GM18861 (cell line): ENCODE measurements at regions not wholly inside any gene's neighbourhood (a gene's known extent, or its start where the extent isn't known, plus 50 kb on each side); places are given as distances from the start of the nearest gene placed in this dataset.
"Not testable (repeated sequence)": the region's sequence is repeated elsewhere in the genome, so short reads cannot be mapped to it uniquely, and the experiment has no call there.

Source experiments
- ATAC-seq: cut with Tn5 transposase; IDR thresholded peaks from one replicate; pipeline ENCODE4 v1.9.1; 2021; ENCODE audit not compliant: unreplicated experiment

DNA sequence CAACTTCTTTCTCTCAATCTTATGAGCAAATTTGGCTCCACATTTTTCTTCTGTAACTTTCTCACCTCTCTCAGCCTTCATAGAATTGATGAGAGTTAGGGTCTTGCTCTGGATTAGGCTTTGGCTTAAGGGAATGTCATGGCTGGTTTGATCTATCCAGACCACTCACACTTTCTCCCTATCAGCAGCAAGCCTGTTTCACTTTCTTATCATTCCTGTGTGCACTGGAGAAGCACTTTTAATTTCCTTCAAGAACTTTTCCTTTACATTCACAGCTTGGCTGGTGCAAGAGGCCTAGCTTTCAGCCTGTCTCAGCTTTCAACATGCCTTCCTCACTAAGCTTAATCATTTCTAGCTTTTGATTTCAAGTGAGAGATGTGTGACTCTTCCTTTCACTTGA lies 134.5 kb upstream of the FZD8 start:
- ATAC-seq, result not testable (repeated sequence)

DNA sequence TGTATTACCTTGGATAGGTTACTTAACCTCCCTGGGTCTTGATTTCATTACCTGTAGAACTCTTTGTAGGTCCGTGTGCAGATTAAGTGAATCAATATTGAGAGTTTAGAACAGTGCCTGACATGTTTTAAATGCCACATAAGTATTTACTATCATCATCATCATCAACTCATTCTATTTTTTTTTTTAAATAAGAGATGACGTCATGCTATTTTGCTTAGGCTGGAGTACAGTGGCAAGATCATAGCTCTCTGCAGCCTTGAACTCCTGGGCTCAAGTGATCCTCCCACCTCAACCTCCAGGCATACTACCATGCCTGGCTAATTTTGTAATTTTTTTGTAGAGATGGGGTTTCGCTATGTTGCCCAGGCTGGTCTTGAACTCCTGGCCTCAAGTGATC lies 132.0 kb upstream of the FZD8 start:
- ATAC-seq, result no peak

DNA sequence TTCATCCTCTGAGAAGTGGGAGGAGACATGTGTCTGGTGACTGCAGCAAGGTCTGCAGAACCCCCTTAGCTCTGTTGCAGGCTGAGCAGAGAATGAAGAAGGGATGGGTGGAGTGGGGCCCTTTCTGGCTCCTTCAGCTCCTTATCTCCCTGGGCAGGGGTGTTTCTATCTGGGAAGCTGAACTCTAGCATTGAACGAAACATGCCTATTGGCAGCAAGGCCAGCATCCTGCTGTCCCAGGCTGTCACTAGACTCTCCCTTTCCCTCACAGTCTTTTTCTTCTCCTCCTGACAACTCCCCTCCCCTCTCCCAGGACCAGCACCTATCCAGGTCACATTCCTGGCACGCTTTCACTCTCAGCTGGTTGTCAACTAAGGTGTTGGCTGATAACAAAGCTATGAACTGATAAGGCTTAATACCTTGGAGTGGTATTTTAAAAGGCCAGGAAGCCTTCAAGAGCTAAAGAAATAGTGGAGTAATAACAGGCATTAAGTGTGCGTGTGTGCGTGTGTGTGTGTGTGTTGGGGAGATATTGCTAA lies 128.8 kb upstream of the FZD8 start:
- no peak for ATAC-seq

DNA sequence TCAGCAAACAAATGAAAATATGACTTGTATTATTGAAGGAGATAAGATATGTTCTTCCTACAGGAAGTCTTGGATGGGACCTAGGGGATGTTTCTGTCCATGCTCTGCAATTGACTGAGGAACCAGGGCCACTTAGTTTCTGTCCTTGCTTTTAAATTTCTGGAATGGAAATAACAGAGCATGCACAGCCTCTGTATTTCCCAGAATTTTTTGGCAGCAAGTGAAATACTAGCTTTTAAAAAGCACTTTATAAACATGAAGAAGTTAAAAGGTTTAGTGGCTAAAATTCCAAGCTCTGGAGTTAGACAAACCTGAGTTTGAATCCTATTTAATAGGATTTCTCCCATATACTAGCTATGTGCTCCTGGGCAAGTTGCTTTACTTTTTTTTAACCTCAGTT lies 127.7 kb upstream of the FZD8 start:
- ATAC-seq, result no peak

DNA sequence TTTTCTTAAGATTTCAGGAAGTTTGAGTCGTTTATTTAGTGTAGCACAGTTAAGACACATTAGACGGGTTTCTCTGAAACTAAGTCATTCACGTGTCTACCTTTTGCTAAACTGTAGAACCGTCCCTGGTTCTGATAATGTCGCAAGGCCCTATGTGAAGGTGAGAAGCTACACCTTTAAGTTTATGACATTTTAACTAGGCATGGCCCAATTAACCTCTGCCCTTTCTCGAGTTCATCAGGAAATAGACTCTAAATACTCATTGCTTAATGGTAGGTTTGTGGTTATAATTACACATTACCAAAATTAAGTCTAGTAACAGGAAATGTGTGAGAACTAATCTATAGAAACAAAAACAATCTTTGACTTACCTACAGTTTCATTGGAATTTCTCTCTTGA lies 126.6 kb upstream of the FZD8 start:
- no peak for ATAC-seq

DNA sequence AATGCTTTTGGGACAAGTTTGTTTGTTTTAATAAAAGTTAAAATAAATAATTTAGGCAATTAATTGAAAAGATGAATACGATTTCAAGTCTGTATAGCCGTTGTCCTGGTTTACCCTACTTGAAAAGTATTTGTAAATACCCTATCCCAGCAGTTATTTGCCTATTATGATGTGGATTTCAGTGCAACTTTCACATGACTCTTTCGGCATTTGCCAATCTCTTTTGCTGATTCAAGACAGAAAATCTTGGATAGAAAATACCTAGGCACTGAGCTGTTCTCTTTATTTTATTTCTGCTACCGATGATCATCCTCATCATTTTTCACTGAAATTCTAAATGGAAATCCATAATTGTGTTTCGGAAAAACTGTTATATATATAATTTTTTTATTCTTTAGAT lies 125.9 kb upstream of the FZD8 start:
- ATAC-seq, result no peak

DNA sequence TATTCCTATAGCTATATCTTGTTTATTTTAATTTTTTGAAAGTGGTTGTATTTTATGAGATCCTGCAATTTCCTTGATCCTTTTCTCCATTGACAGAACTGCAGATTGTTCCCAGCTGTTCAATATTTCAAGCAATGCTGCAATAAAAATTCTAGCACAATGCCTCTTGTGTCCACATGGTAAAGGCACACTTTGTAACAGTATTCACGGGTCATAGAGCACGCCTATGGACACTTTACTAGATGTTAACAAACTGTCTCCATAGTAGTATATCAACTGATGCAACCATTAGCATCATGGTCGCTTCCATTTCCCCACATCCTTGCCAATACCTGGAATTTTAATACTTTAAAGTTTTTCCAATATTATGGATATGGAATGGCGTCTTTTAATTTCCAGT lies 123.9 kb upstream of the FZD8 start:
- ATAC-seq, result no peak

DNA sequence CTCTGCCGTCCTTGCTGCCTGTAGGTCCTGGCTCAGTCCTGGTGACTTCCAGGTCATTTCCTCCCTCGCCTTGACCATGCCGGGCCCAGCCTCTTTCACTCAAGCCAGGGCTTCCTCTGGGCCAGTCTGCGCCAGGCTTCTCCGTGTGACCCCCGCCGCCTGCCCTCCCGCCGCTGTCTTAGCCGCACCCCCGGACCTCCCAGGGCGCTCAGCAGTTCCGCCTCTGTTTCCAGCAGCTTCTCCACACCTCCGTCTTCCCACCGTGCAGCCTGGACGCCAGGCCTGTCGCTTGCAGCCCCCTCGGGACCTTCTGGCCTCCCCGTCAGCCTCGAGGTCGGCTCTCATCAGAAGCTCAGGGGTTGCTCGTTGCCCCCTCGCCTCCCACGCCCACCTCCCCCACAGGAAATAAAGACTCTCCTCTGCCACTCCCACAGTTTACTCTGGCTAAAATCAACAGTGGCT lies 123.0 kb upstream of the FZD8 start:
- ATAC-seq, result no peak

DNA sequence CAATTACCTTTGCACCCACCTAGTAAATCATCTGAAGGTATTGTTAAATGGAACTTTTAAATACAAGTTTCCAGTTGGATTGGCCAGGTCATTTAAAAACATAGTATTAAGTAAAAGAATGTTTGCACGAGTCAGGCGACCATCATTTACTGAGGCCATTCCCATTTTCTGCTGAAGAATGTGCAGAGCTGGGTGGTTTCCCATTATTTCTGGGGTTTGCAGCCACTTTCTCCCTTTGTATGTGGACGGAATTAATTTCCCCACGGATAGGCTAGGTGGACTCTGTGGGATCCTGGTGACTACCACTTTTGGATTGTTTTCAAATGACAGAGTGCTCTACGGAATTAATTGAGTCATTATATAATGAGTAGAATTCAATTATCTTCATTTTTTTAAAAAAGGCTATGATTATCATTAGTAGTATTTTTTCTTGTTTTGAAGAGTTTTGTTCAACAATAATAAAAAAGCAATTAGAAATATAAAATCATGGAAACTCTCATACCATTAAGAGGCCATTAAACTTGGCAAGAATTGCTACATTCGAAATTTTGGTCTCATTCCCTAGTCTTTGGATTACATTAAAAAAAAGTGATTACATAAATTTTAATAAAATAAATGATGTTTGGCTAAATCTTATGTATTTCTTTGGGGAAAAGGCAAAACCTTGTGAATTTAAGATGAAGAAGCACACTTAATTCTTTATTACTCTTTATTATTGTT lies 120.4 kb upstream of the FZD8 start:
- no peak for ATAC-seq

DNA sequence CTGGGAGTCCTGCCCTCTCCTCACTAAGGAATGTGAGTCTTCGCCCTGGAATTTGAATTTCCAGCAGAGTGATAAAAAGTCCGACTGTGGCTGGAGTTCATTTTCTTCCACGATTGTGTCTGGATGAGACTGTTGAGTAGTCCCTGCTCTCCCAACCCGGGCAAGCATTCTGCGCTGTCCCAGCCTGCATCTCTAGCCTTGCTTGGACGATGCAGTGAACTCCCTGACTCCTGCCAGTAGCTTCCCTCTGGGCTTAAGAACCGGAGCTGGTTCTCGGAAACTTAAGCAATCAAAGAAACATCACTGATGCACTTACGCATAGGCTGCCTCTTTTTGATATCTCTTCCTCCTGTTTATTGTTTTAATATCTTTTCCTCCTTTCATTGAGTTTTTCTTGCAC lies 116.0 kb upstream of the FZD8 start:
- ATAC-seq, result no peak

DNA sequence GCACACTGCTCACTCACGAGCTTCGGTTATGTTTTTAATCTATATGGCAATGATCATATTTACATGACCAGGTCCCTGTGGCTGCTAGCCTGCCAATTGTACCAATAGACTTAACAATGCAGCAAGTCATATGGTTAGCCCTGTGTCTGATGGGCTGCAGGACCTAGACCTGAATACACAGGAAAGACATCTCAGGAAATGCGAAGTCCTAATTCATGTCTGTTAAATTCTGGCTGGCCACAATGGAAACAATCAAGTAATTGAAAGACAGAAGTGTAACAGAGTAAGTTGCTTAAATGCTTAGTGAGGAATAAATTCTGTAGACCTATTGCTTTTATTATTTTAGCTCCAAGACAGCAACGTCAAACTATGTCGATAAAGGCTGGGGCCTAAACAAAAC lies 112.4 kb upstream of the FZD8 start:
- ATAC-seq, result no peak

DNA sequence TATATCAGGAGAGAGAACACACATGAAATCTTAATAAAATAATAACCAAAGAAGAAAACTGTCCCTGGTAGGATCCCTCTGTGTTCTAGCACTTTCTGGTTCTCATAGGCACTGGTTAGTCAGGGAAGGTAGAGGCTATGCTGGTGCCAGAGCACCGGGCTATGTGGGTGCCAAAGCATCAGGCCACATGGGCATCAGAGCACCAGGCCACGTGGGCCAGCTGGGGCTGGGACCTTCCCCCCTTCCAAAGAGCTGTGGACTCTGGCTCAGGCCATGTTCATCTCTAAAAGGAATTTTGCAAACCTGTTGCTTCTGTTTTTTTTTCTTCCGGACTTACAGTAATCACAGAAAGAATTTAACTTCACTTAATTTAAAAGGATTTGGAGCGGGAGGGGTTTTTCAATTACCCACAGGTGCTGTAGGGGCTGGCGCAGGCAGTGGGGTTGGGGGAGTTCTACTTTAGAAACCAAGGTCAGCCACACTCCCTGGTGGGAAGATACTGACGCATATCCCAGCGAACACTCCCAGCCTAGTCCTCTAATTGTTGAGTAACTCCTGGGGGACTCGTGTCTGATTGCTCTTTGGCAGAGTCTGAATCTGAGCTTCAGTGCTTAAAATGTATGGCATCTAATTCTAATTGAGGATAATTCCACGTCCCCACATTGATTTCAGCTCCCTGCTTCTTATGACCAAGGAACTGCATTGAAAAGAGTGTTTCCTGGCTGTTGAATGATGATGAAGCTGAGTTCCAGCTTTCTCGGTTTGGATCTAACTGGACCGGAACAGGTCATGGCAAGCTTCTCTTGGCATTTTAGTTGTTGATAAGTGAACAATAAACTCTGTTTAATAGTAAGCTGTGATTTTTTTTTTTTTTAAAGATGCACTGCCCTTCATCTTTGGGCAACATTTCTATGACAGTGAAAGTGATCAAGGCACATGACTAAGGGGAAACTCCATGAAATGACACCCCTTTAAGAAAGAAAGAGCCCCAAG lies 110.7 kb upstream of the FZD8 start:
- no peak for ATAC-seq

DNA sequence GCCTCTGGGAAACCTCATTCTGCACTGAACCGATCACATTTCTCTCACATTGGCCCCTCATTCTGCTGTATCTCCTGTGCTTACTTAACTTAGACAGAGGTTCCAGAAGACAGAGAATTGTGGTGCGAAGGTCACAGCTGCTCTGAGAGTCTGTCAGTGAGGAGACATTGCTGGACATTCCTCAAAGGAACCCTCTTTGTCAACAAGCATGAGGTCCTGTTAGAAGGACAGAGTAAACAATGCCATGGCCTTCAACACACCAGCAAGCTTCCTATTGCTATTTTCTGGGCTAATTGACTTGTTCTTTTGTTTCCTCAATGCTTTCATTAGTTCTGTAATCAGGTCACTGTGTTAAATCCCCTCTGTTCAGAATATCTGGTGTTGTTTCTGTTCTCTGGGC lies 109.3 kb upstream of the FZD8 start:
- no peak for ATAC-seq

DNA sequence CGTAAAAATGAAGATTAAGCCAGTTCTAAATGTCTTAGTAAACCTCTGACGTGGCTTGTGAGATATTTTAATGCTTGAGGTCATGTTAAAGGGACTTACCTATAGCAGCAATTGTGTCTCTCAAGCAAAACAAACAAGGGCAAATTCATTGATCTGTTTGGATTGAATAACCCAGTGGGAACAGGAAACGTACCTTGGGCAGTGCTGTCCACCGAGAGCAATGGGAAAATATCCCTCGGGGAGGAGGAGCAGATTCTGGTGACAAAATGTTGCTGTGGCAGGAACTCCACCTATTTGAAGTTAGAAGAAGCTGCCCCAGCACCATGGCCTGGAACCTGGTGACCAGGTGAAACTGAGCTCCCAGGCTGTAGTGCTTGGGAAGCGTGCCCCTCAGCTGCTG lies 107.1 kb upstream of the FZD8 start:
- ATAC-seq, result no peak

DNA sequence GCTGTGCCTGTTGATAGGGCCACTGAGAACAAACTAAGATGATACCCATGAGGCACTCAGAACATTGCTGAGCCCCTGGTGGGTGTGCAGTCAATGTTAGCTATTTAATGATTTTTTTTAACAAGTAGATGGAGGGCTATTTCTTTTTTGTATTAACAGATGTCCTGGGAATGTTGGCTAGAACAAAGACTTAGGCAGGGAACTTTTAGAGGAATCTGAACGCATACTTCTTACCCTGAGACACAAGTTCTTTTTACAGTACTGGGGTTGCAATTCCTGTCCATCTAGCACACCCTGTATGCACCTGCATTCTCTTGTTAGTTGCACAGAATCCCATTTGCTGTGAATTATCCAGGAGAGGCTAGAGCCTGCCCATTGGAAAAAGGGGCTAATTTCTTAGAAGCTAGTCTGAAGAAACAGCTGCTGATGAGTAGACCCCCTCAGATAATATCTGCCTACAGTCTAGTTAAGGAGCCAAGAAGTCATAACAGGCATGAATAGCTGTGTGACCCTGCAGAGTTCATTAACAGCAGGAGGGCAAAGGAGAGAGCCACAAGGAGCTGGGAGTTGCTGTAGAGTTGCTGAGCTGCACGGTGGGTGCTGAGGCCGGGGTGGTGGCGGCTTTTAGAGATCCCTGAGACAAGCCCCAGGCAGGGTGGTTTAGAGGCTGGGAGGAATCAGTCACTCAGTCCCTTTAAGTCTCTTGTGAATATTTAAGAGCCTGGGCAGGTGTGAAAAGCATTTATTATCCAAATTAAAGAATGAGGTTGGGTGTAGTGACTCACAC lies 103.7 kb upstream of the FZD8 start:
- ATAC-seq, result no peak

DNA sequence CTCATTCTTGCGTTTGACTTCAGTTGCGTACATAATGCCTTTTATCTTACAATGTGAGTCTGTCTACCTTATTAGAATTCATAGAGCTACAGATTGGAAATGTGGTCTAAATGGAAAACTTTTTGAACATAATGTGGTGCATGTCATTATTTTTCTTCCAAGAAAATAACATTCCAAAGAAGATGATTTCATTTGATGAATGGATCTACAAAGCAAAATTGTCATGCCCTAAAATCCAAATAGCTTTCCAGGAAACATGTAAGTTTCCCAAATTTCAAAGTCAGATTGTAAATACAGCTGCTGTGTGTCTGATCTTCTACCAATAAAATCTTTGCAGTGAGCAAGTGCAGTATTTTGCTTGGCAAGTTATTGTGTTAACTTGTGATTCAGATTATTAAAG lies 101.8 kb upstream of the FZD8 start:
- ATAC-seq, result no peak

DNA sequence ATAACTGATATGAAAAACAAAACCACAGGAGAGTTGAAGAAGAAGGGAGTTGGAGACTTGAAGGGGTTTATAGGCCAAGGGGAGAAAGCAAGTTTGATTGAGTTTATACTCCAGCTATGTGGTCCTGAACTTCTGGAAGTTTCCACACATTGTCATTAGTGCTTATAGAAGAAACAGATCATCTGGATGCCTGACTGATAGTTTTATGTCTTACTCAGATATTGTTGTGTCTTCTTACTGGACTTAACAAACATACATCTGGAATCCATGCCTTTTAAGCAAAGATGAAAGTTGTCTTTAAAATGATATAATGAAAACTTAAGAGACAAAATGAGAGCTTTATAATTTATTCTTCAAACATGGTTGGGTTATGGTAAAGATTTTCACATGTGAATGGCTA lies 101.3 kb upstream of the FZD8 start:
- no peak for ATAC-seq

DNA sequence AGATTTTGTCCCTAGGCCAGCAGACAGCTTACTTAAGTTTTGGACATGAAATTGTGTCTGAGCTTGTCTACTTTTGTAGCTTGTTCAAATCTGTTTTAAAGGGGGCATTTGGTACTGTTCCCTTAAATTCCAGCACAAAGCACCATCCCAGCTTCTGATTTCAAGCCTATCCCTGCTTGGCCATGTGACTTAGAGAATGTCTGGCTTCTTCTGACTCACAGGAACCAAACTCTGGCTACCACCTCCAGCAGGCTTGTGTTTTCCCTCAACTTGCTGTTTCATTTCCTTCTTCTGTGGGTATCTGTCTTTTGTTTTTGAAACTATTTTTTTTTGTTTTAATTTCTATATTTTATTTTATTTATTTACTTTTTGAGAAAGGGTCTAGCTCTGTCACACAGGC lies 97.9 kb upstream of the FZD8 start:
- no peak for ATAC-seq

DNA sequence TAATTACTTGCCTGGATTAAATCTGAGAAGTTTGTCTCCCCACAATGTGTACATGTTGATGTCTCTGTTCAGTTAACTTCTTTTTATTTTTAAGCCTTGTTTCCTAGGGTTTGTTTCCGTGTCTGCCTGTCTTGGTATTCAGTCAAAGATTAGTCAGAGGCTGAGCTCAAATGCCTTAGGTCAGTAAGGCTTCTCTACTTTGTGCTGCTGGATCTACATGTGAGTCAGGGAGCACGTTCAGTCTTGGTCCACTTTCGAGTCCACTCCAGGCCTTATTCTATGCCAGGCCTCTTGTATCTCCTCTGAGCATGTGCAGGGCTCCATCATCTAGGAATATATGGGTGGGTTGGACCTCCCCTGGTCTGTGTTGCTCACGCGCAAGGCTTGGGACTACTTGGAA lies 93.3 kb upstream of the FZD8 start:
- ATAC-seq, result no peak

DNA sequence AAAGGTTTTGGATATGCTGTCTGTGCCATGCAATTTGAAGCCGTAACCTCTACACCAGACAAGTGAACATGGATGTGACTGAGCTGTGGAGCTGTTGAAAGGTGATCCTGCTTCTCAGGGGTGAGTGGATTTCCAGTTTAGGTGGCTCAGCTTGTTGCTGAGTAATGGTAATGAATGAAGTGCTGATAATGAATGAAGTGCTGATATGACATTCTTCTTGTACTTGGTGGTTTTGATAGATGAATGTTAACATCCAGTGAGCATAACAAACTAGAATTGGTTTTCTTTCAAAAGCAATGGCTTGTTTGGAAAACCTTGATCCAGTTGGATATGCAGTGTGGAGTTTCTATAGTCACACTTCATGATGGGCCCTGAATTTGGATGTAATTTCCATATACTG lies 89.7 kb upstream of the FZD8 start:
- ATAC-seq, result no peak

DNA sequence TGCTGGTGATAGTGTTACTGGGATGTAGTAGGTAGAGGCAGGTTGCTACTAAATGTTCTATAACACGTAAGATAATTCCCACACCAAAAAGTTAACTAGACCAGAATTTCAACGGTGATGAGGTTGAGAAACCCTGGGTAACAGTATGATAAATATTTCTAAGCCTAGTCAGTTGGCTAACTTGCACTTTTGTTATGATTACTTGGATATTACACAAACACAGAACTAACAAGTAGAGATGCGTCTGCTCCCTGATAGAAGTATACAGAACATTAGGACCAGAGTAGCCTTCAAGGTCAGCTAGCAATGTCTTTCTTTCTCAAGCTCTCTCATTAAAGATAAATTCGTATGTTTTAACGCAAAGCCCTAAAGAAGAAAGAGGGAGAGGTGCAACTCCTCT lies 86.2 kb upstream of the FZD8 start:
- ATAC-seq, result no peak
